K562 (cell line): ENCODE measurements at regions not wholly inside any gene's neighbourhood (a gene's known extent, or its start where the extent isn't known, plus 50 kb on each side); places are given as distances from the start of the nearest gene placed in this dataset.
A peak's percentile ranks its signal among the peaks of the same experiment; 100 is the strongest.

ENCODE experiments used
- ATAC-seq: fragments of 200-7000 bp; cut with Tn5 transposase; 3 replicates; pipeline ENCODE4 v1.9.1; 2020; ENCODE audit warnings: moderate library complexity
- BruUV-seq: library from RNA; stranded (reverse); fragments of 400-500 nt; replicated peaks from 2 replicates; lab custom pipeline; 2021; lab: Mats Ljungman, UMichigan
- CTCF ChIA-PET: fragments of 300-600 bp; formaldehyde crosslinking; extraction: SDS; loops from one replicate; lab custom pipeline; 2021; ENCODE audit warnings: low intra/inter-chr PET ratio; lab: Yijun Ruan, JAX
- POLR2A ChIA-PET: fragments of 300-600, 350-650 bp; sonication (Branson Sonifier 250); formaldehyde crosslinking; extraction: SDS; loops from one replicate; lab custom pipeline; 2021; ENCODE audit warnings: antibody characterized with exemption, inconsistent platforms; lab: Yijun Ruan, JAX
- DNase-seq, 4 experiments: peaks; one replicate each; pipeline versions ENCODE4 v3.0.0 to v3.0.0-alpha.2; 2011 to 2018; ENCODE audit warnings: low spot score in 3 of 4, mixed read lengths in 3 of 4; ENCODE audit errors: extremely low read depth in 1 of 4
- FAIRE-seq: peaks from 2 replicates; lab custom pipeline; 2011; peaks lifted over from hg19 to GRCh38; lab: Jason Lieb, UNC
- H2AFZ ChIP-seq: 2 replicates; pipeline ENCODE4 v1.6.0; 2011; ENCODE audit warnings: low read depth, low read length, control low read depth, inconsistent platforms
- H3K27ac ChIP-seq: fragments of 200-600 bp; 3 replicates; pipeline ENCODE4 v1.8.0; 2011; ENCODE audit warnings: low read depth, mild to moderate bottlenecking, control low read depth, inconsistent platforms, low read length, moderate library complexity, mixed read lengths; ENCODE audit errors: extremely low read depth
- H3K27me3 ChIP-seq, 2 experiments: fragments of 300-600 bp in 1 of 2; 2 replicates in 1 of 2; 3 replicates in 1 of 2; pipeline versions ENCODE4 v1.6.0 to v1.8.0; 2011; ENCODE audit warnings: inconsistent platforms in 2 of 2, low read length in 2 of 2, mild to moderate bottlenecking in 1 of 2, mixed read lengths in 1 of 2, moderate library complexity in 1 of 2; ENCODE audit not compliant: control insufficient read depth in 2 of 2, insufficient read depth in 2 of 2
- H3K36me3 ChIP-seq: fragments of 300-600 bp; 3 replicates; pipeline ENCODE4 v1.8.0; 2011; ENCODE audit warnings: mild to moderate bottlenecking, low read length, inconsistent platforms; ENCODE audit not compliant: control insufficient read depth, insufficient read depth
- H3K4me1 ChIP-seq, 2 experiments: fragments of 200-600 bp in 1 of 2; replicated peaks in 1 of 2; 2 replicates in 1 of 2; 3 replicates in 1 of 2; pipeline versions ENCODE4 v1.5.1 to v1.8.0; 2011; ENCODE audit warnings: inconsistent platforms in 2 of 2, low read length in 2 of 2, mild to moderate bottlenecking in 1 of 2, mixed read lengths in 1 of 2, moderate library complexity in 1 of 2; ENCODE audit not compliant: control insufficient read depth in 2 of 2, insufficient read depth in 2 of 2
- H3K4me2 ChIP-seq: 2 replicates; pipeline ENCODE4 v1.6.1; 2011; ENCODE audit warnings: low read length, control low read depth, inconsistent platforms, mixed read lengths; ENCODE audit not compliant: insufficient read depth
- H3K4me3 ChIP-seq: fragments of 200-600 bp; sonication (generic), shearing (Covaris generic); 2 replicates; pipeline ENCODE4 v1.5.1; 2016; ENCODE audit warnings: control low read depth, inconsistent platforms
- H3K79me2 ChIP-seq: fragments of 200-600 bp; 3 replicates; pipeline ENCODE4 v1.8.0; 2011; ENCODE audit warnings: low read length, inconsistent platforms; ENCODE audit not compliant: control insufficient read depth, insufficient read depth
- H3K9ac ChIP-seq, 2 experiments: 2 replicates each; pipeline versions ENCODE4 v1.6.0 to v1.6.1; 2011; ENCODE audit warnings: low read depth in 2 of 2, low read length in 2 of 2, control low read depth in 1 of 2, inconsistent platforms in 1 of 2, mild to moderate bottlenecking in 1 of 2, mixed read lengths in 1 of 2; ENCODE audit not compliant: insufficient read depth in 1 of 2
- H3K9me1 ChIP-seq: one replicate; pipeline ENCODE4 v1.6.0; 2011; ENCODE audit warnings: inconsistent platforms, mild to moderate bottlenecking, low read length, moderate library complexity; ENCODE audit not compliant: control insufficient read depth, insufficient read depth
- H3K9me3 ChIP-seq: replicated peaks from 2 replicates; pipeline ENCODE4 v1.5.1; 2011; ENCODE audit warnings: low read depth, low read length, inconsistent platforms; ENCODE audit not compliant: control insufficient read depth, insufficient read depth
- H4K20me1 ChIP-seq: replicated peaks from 2 replicates; pipeline ENCODE4 v1.6.1; 2011; ENCODE audit warnings: low read length, inconsistent platforms, mixed read lengths; ENCODE audit not compliant: control insufficient read depth, insufficient read depth
- C11orf30 ChIP-seq: fragments of 450-650 bp; IDR thresholded peaks from 2 replicates; pipeline ENCODE4 v1.6.1; 2016; ENCODE audit warnings: low read depth, mild to moderate bottlenecking
- CREBBP ChIP-seq: IDR thresholded peaks from one replicate; pipeline ENCODE4 v1.6.1; 2012; ENCODE audit warnings: low read depth, mild to moderate bottlenecking, control low read depth, inconsistent platforms, low read length
- KLF6 ChIP-seq: fragments of 250-450 bp; sonication (Bioruptor Pico); IDR thresholded peaks from 2 replicates; pipeline ENCODE4 v1.4.0; 2020; ENCODE audit warnings: mild to moderate bottlenecking, moderate library complexity, borderline replicate concordance
- NR2C2 ChIP-seq, 2 experiments: fragments of 200-800 bp in 1 of 2; sonication (Bioruptor generic) in 1 of 2; sonication (generic) in 1 of 2; formaldehyde crosslinking in 1 of 2; IDR thresholded peaks; 2 replicates each; pipeline versions ENCODE4 v1.6.1 to v1.8.0; 2016 to 2022; ENCODE audit warnings: mild to moderate bottlenecking in 1 of 2, missing compliant biosample characterization in 1 of 2, missing genetic modification characterization in 1 of 2, missing genetic modification reagents in 1 of 2
- NRF1 ChIP-seq, 2 experiments: fragments of 450-650 bp; IDR thresholded peaks in 1 of 2; conservative IDR thresholded peaks in 1 of 2; 2 replicates each; pipeline ENCODE4 v1.6.1; 2014; ENCODE audit warnings: mild to moderate bottlenecking in 2 of 2
- ZBTB17 ChIP-seq: fragments of 450-650 bp; formaldehyde crosslinking; IDR thresholded peaks from 2 replicates; pipeline ENCODE4 v1.4.0; 2020; ENCODE audit warnings: mild to moderate bottlenecking
- ZFP36 ChIP-seq: fragments of 150-350 bp; IDR thresholded peaks from 2 replicates; pipeline ENCODE4 v1.6.1; 2018; ENCODE audit warnings: low read length, low read depth; ENCODE audit not compliant: partially characterized antibody
- WGBS: fragments of 100-300 bp; shearing (Covaris generic); methylation state at CpG from one replicate; pipeline ENCODE4 v1.1.6; 2016; ENCODE audit warnings: low coverage, mixed read lengths; ENCODE audit not compliant: insufficient coverage; ENCODE audit errors: missing lambda C conversion rate; 5-methylcytosine and 5-hydroxymethylcytosine counted together
- in situ Hi-C: fragments of 300-500 bp; cut with MboI; formaldehyde crosslinking; loops from 4 replicates; pipeline ENCODE4 v1.15.0; 2018; ENCODE audit warnings: inconsistent platforms, mixed read lengths
- intact Hi-C: fragments of 100-400 bp; cut with micrococcal nuclease; formaldehyde crosslinking; loops from 2 replicates; pipeline ENCODE4 v1.14.2; 2022

- TF ChIP-seq ZFP36, result no peak
- no peak for TF ChIP-seq C11orf30
- TF ChIP-seq NRF1 (conservative IDR thresholded peaks at IDR 0.05 in 1 of 2, IDR thresholded peaks at IDR 0.05 in 1 of 2), result no peak
- TF ChIP-seq NR2C2 (CRISPR knock-in tag; IDR thresholded peaks at IDR 0.05), result no peak
- no peak for TF ChIP-seq NR2C2 (tag; IDR thresholded peaks at IDR 0.05)
- no peak for TF ChIP-seq ZBTB17 (CRISPR knock-in tag)
These were observed 304.9 kb upstream of the JAG1 start (continued) for GRCh38 chr20:10978713-10979112.

- H3K79me2 ChIP-seq, result no peaks in the 10 kb centered on the region
- H3K9ac ChIP-seq, result no peak overlapping the region
- H3K27me3 ChIP-seq, result no peaks in the 10 kb centered on the region
- no peak for TF ChIP-seq KLF6 (CRISPR knock-in tag)
- TF ChIP-seq CREBBP, result peak; percentile 93
- POLR2A ChIA-PET, result no interaction called here
- CTCF ChIA-PET, result no interaction called here
- no peak overlapping the region for H2AFZ ChIP-seq
- intact Hi-C loops (no loop called here), in situ Hi-C loops (no loop called here)
- H3K4me3 ChIP-seq, result no peak overlapping the region
- no peaks in the 10 kb centered on the region for H3K9me3 ChIP-seq
- no peak for DNase-seq
- H4K20me1 ChIP-seq, result no peaks in the 10 kb centered on the region
- no peak for ATAC-seq
- no peaks in the 10 kb centered on the region for H3K9me1 ChIP-seq
- no peaks in the 10 kb centered on the region for H3K36me3 ChIP-seq
- H3K4me1 ChIP-seq, result no peaks in the 10 kb centered on the region
- BruUV-seq, result no TSS peak
- WGBS, result 2% methylated on average over 6 of the region's 6 CpGs
- no peak overlapping the region for H3K4me2 ChIP-seq
- no peak for FAIRE-seq
- no peak overlapping the region for H3K27ac ChIP-seq
These were observed 308.9 kb upstream of the JAG1 start for GRCh38 chr20:10982692-10983091.
